NT2/D1 (cell line): ENCODE measurements at regions not wholly inside any gene's neighbourhood (a gene's known extent, or its start where the extent isn't known, plus 50 kb on each side); places are given as distances from the start of the nearest gene placed in this dataset.

Source experiments
- DNase-seq: peaks from one replicate; pipeline ENCODE4 v3.0.0-alpha.2; 2011; ENCODE audit warnings: low read depth, low spot score
- H3K27me3 ChIP-seq: 2 replicates; pipeline ENCODE4 v1.6.0; 2011; ENCODE audit warnings: mild to moderate bottlenecking; ENCODE audit not compliant: insufficient read length, insufficient read depth
- H3K36me3 ChIP-seq: 2 replicates; pipeline ENCODE4 v1.6.1; 2011; ENCODE audit warnings: mild to moderate bottlenecking, low read length, mixed read lengths; ENCODE audit not compliant: insufficient read depth, insufficient read length
- H3K4me1 ChIP-seq: 2 replicates; pipeline ENCODE4 v1.5.1; 2011; ENCODE audit not compliant: insufficient read depth, insufficient read length
- H3K4me3 ChIP-seq: 2 replicates; pipeline ENCODE4 v1.5.1; 2011; ENCODE audit warnings: low read depth; ENCODE audit not compliant: insufficient read length
- H3K9ac ChIP-seq: 2 replicates; pipeline ENCODE4 v1.6.0; 2011; ENCODE audit warnings: low read depth; ENCODE audit not compliant: insufficient read length
- H3K9me3 ChIP-seq: 2 replicates; pipeline ENCODE4 v1.5.1; 2011; ENCODE audit warnings: mild to moderate bottlenecking, low read length; ENCODE audit not compliant: insufficient read depth
- SUZ12 ChIP-seq: IDR thresholded peaks from 2 replicates; pipeline ENCODE4 v1.6.1; 2011; ENCODE audit not compliant: insufficient read length, insufficient read depth; ENCODE audit errors: extremely low read depth
- YY1 ChIP-seq: IDR thresholded peaks from 2 replicates; pipeline ENCODE4 v1.6.1; 2011; ENCODE audit not compliant: insufficient read length, insufficient read depth
- ZNF274 ChIP-seq: IDR thresholded peaks from 2 replicates; pipeline ENCODE4 v1.6.1; 2011; ENCODE audit warnings: mild to moderate bottlenecking, low read depth, low read length

DNA sequence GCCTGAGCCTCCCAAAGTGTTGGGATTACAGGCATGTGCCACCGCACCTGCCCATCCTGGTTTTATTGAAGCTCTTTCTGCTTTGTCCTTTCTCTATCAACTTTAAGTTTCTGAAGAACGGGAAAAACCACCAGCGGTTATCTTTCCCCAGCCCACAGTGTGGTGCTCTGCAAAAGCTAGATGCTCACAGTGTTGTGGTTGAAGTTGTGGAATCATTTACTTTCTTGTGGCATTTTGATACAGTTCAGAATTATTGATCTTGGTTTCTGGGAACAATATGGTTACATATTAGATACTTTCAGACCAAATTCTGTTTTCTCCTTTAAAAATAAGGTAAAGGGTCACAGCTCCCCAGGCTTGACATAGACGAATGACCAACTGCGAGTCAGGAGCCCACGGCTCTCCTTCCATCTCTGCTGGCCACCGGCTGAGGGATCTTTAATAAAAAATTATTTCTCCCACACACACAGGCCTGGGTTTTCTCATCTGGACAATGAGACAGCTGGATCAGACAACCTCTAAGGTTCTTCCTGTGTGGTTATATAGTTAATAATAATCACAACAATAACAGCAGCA is 385.3 kb downstream of the SETD4 start:
- no peak for DNase-seq
- no peaks in the 10 kb centered on the region for H3K27me3 ChIP-seq
- H3K9ac ChIP-seq: no peak overlapping the region
- H3K9me3 ChIP-seq: no peaks in the 10 kb centered on the region
- H3K4me1 ChIP-seq: no peaks in the 10 kb centered on the region
- H3K4me3 ChIP-seq: no peak overlapping the region
- TF ChIP-seq YY1 (no peak), ZNF274 (no peak), SUZ12 (no peak)
- H3K36me3 ChIP-seq: no peaks in the 10 kb centered on the region

DNA sequence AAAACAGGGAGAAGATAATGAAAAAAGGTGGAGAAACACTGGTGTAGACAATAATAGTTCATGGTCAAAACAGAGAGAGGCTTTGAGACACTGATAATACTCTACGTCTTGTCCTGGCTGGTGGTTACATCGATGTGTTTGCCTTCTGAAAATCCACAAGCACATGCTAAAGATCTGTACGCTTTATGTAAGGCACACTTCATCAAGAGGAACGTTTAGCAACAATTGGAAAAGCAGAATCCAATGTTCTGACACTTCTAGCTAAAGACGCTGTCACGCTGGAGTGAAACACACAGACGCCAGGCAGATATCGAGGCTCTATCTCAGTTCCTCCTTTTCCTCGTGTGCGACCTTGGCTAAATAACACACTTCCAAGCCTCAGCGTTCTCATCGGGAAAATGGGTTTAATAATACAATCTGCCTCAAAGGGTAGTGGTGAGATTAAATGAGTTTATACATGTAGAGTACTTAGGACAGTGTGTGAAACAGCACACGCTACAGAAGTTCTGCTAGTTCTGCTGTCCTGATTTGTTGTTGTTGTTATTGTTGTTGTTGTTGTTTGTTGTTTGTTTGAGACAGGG is 386.1 kb downstream of the SETD4 start:
- H3K9ac ChIP-seq: no peak overlapping the region
- H3K27me3 ChIP-seq: no peaks in the 10 kb centered on the region
- H3K4me3 ChIP-seq: no peak overlapping the region
- H3K36me3 ChIP-seq: no peaks in the 10 kb centered on the region
- TF ChIP-seq SUZ12 (no peak), YY1 (no peak), ZNF274 (no peak)
- H3K4me1 ChIP-seq: no peaks in the 10 kb centered on the region
- DNase-seq: no peak
- H3K9me3 ChIP-seq: no peaks in the 10 kb centered on the region

DNA sequence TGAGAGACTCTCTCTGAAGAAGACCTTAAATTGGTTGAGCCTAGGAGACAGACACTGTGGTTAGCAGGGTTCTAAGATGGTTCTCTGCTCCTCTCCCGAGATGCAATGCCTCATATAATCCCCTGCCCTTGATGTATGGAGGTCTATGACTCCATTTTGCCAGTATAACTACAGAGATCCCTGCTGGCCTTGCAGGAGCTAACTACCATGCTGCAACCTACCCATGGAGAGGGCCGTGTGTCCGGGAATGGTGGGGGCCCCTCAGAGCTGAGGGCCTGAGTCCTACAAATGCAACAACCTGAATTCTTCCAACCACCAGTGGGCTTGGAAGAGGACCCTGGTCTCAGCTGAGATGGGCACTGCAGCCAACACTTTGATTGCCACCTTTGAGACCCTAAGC is 388.0 kb downstream of the SETD4 start:
- Histone ChIP-seq H3K9ac (no peak overlapping the region), H3K36me3 (no peaks in the 10 kb centered on the region), H3K27me3 (no peaks in the 10 kb centered on the region), H3K9me3 (no peaks in the 10 kb centered on the region), H3K4me1 (no peaks in the 10 kb centered on the region), H3K4me3 (no peak overlapping the region)
- no peak for TF ChIP-seq SUZ12
- no peak for TF ChIP-seq ZNF274
- TF ChIP-seq YY1: no peak
- DNase-seq: no peak

DNA sequence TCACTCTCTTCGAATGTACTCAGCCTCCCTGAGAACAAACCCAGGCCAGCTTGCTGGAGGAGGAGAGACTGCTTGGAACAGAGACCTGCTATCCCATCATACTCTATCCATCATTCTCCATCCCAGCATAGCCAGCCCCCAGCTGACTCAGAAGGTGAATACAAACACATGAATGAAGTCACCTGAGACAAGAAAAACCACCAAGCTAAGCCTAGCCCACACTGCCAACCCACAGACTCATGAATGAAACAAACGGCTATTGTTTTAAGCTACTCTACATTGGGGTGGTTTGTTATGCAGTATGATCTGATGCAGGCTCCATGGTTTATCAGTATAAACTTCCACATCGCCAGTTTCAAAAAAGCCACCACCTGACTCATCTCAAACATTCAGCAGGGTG is 395.6 kb downstream of the SETD4 start:
- H3K4me3 ChIP-seq: no peak overlapping the region
- no peak overlapping the region for H3K9ac ChIP-seq
- H3K4me1 ChIP-seq: no peaks in the 10 kb centered on the region
- no peak for TF ChIP-seq ZNF274
- no peak for TF ChIP-seq SUZ12
- TF ChIP-seq YY1: no peak
- H3K9me3 ChIP-seq: no peaks in the 10 kb centered on the region
- H3K36me3 ChIP-seq: no peaks in the 10 kb centered on the region
- no peak for DNase-seq
- H3K27me3 ChIP-seq: no peaks in the 10 kb centered on the region

DNA sequence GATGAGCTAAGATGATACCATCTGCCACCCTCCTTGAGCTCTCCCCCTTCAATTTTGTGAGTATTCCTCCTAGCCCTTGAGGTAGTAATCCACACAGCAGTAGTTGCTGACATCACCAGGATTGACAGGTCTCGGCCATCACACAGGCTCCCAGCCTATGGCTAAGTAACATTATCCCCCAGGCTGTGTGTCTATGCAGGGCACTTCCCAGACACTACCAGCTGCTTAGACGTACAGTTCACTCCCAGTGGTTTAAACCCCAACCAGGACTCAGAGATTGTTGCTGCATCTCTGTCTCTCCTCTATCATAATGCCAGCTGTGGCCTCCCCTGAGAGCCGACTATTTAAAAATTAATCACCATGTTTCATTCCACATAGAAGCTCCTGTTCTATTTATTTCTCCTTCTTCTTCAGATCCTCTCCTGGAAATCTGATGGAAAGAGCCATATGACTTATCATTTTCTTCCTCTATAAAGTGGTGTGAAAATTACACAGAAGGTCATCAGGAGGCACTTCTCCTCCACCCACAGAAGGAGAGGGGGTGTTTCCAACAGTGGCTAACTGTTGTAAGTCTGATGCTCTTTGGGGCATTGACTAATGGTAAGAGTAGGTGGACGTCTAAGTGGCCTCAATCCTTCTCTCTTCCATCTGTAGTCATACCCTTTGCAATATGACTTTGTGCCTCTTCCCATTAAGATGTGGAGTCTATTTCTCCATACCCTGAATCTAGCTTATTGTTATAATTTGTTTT is 396.3 kb downstream of the SETD4 start:
- Histone ChIP-seq H3K9me3 (no peaks in the 10 kb centered on the region), H3K27me3 (no peaks in the 10 kb centered on the region), H3K36me3 (no peaks in the 10 kb centered on the region), H3K9ac (no peak overlapping the region), H3K4me1 (no peaks in the 10 kb centered on the region), H3K4me3 (no peak overlapping the region)
- TF ChIP-seq YY1: no peak
- no peak for DNase-seq

DNA sequence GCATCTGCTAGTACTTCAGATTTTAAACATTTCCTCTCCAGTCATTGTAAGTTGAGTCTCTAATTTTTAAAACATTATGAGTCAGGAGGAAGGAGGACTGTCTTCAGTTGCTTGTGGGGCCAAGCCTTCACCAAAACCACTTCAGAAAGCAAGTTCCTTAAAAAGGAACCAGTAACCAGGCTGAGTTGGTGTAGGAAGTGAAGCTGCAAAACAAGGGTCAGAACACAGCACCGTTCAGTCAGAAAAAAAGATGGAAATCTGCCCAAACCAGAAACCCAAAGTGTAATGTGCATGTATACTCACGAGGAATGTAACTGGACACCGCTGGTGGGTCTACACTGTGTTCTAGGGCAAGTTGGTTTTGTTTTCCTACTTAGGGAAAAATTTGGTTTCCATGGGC is 402.1 kb downstream of the SETD4 start:
- no peaks in the 10 kb centered on the region for H3K36me3 ChIP-seq
- H3K4me1 ChIP-seq: no peaks in the 10 kb centered on the region
- no peak overlapping the region for H3K9ac ChIP-seq
- H3K27me3 ChIP-seq: no peaks in the 10 kb centered on the region
- TF ChIP-seq ZNF274: no peak
- TF ChIP-seq SUZ12: no peak
- TF ChIP-seq YY1: no peak
- DNase-seq: no peak
- no peaks in the 10 kb centered on the region for H3K9me3 ChIP-seq
- H3K4me3 ChIP-seq: no peak overlapping the region

DNA sequence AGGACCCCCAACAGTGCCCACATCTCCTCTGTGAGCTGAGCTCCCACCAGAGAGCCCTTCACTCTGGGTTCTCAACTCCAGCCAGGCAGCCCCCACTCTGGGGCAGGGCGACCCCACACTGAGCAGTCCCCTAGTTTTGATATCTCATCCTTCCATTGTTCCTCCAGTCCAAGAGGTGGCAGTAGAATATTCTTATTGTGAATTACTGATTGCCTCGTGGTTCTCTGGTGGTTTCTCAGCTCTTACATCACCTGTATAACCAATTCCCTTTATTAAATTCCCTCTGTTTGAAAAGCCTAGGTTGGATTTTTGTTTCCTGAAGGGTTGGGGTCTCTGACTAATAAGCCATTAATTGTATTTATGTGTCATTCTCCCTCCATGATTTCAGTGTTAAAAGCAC is 407.5 kb downstream of the SETD4 start:
- H3K4me3 ChIP-seq: no peak overlapping the region
- no peaks in the 10 kb centered on the region for H3K36me3 ChIP-seq
- TF ChIP-seq SUZ12 (no peak), YY1 (no peak), ZNF274 (no peak)
- no peak overlapping the region for H3K9ac ChIP-seq
- DNase-seq: no peak
- H3K4me1 ChIP-seq: no peaks in the 10 kb centered on the region
- no peaks in the 10 kb centered on the region for H3K9me3 ChIP-seq
- H3K27me3 ChIP-seq: no peaks in the 10 kb centered on the region

DNA sequence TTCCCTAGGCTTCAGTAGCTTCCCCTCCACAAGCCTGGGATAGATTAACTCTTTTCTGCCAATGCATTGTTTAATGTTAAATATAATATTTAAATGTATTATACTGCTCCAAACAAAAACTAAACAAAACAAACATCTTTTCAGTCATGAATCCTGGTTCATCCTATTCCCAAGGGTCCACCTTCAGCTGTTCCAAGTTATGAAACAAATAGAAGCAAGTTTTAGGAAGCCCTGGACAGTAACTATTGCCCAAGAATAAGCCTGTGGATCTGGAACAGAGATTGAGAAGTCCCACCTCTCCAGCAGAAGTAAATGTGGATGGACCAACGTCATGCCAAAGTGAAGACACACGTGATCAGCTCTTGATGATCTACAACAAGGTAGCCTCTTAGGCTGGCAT is 408.1 kb downstream of the SETD4 start:
- Histone ChIP-seq H3K4me1 (no peaks in the 10 kb centered on the region), H3K4me3 (no peak overlapping the region), H3K36me3 (no peaks in the 10 kb centered on the region), H3K9ac (no peak overlapping the region), H3K9me3 (no peaks in the 10 kb centered on the region), H3K27me3 (no peaks in the 10 kb centered on the region)
- DNase-seq: no peak
- no peak for TF ChIP-seq SUZ12
- TF ChIP-seq YY1: no peak
- TF ChIP-seq ZNF274: no peak
